ELF-1 (cell line): ENCODE measurements at regions not wholly inside any gene's neighbourhood (a gene's known extent, or its start where the extent isn't known, plus 50 kb on each side); places are given as distances from the start of the nearest gene placed in this dataset.

ENCODE experiments used
- DNase-seq: peaks from one replicate; pipeline ENCODE4 v3.0.0-alpha.2; 2016; ENCODE audit warnings: low read depth, low spot score

- no peak for DNase-seq
Observed at GRCh38 chr6:43984442-43985321, 142.6 kb downstream of the MRPL14 start.

DNA sequence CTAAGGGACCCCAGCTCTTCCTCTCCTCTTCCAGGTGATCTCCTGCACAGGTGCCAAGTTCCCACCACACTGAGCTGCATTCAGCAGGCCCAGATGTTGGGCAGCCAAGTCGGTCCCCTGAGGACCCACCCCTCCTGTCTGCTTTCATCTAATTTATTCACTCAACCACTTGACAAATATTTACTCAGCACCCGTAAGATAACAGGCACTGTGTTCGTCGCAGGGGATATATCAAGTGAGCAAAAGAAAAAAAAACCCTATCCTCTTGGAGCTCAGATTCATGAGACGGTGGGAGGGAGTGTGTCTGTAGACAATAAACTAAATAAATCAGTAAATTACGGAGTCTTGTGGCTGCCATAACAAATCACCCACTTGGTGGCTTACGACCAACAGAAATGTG, 143.6 kb downstream of the MRPL14 start:
- no peak for DNase-seq

GRCh38 chr6:43983191-43983590, 144.1 kb downstream of the MRPL14 start:
- no peak for DNase-seq

GRCh38 chr6:43982084-43982625, 145.1 kb downstream of the MRPL14 start:
- DNase-seq, result no peak

DNA sequence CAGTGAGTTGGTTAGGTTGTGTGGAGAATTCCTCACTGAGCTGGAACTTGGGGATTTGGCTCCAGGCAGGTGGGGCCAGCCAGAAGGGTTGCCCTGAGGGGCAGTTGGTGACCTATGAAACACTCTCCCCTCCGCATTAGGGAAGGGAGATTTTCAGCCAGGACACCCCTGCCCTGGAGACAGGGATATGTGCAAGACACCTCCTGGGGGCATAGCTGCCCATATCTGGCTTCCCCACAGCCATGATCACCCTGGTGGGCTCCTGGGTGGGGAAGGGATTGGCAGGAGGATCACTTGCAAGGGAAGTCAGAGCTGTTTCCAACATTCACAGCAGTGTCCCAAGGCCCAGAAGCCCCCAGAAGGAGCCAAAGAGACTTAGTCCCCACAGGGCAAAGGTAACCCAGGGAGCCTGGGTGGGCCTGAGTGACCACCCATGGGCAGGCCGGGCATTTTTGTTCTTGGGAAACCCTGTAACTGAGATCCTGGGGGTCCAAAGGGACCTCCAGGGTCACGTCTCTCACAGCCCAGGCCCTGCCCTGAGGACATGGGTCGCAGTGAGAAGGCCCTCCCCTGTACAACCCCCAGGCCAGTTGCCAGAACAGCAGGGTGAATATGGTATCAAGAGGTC, 145.8 kb downstream of the MRPL14 start:
- no peak for DNase-seq

DNA sequence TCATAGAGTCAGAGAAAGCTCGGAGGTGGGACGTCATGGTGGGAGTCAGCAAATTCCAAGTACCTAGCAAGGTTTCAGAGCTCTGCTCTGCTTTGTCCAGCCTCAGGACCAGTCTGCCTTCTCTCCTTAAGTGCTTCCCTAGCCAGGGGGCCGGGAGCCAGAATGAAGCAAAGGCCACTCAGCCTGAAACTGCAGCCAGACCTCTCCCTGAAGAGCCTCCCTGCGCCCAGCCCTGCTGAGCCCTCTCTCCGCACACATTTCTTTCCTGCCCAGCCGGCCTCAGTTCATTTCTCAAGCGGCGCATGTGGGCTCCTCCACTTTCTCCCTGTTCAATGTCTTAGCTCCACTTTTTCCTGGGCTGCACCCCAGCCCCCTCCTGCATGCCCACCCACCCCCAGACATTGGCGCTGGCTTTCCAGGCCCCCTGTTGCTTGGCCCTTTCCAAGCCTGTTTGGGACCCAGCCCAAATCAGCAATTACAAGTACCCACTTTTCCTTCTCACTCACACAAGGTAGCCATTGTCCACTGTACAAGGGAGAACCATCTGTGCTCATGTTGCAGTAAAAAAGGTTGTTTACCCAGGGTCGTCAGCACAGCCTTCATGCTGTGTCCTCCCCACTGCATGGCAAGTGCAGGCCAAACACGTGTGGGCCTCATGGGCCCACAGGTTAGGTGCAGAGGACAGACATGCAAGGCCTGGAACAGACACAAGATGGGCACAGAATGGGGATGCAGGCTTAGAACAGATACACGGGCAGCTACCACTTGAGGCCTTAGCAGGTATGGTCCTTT, 147.1 kb downstream of the MRPL14 start:
- DNase-seq, result no peak

- no peak for DNase-seq
Observed at GRCh38 chr6:43979525-43979924, 147.7 kb downstream of the MRPL14 start.

DNA sequence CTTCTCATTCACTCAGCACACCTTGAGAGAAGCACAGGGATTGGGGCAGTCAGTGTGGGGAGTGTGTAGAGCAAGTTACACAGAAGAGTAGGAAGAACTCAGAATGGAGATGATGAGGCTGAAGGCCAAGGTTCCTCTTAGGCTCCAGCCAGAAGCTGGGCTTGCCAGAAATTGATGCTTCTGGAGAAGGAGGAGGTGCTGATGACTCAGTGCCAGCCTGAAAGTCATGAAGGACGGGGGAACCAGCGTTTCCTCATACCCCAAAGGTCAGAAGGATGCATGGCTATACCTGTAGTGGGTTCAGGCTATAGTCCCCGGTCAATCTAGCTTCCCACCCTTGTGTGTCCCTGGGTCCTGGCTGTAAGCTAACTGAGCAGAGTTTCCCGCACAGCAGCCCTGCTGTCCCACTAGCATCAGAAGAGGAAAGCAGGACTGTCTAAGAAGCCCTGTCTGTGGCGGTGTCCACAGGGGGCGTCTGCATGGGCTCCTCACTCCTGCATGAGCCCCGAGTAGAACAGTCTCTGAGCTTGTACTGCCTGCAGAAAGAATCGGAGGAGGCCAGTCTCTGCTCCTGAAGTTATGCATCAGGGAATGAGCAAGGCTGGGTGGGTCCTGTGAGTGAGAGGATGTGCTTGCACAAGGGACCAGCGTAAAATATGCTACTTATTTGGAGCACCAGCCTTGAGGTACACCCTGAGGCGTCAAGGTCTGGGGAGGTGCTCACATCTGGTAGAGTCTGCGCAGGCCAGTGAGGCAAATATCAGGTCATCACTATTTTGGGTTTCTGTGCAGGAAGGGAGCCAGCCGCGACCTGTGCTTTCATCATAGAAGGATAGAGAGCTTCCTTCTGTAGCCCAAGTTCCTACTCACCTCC, 148.5 kb downstream of the MRPL14 start:
- no peak for DNase-seq

DNA sequence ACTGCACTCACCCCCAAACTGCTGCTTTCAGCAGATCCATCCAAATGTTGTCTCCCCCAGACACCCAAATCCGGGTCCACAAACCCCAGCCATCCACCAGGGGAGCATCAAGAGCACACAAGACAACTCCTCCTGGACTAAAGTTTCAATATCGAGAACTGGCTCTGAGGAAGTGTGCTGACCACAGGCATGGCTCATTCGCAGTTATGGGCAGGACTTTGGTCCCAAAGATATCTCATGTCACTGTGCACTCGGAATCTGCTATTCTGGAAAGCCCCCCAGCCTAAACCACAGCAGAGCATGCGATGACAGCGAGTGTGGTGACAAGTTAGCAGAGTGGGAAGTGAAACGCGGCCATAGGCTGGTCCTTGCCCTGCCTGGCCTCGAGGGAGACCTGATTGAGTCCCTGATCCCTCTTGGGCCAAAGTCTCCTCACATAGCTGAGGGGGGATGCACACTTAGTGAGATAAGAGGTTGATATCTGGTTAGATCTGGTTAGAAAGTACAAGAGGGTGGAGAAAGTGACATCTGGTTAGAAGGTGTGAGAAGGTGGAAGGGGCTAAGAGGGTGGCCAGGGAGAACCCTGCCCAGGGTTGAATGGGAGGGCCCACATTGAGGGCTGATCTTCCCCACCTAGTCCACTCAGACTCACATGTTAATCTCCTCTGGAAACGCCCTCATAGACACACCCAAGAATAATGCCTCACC, 149.7 kb downstream of the MRPL14 start:
- no peak for DNase-seq

DNA sequence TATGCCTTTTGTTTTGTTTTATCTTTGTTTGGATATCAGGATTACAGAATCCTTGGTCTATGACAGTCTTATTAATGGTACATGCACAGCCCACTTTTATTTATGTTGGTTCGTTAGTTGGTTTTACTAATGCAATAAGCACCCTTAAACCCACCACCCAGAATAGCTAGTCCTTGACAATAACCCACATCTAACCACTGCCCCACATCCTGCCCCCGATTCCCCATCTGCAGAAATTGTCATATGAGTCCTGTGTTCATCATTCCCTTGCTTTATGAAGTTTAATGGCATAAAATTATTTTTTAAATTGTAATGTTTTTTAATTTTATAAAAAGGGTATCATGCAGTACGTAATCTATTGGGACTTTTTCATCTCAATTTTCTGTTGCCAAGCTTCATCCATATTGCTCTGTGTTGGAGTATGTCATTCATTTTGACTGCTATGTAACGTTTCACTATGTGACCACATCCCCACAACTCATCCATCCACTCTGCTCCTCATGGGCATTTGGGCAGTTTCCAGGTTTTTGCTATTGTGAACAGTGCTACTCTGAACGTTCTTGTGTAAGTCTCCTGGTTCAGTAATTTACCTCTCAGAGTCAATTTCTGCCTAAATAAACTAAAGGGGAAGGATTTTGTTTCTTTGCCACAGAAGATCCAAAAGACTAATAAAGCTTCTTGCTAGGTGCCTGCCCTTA, 150.4 kb downstream of the MRPL14 start:
- DNase-seq, result no peak

DNA sequence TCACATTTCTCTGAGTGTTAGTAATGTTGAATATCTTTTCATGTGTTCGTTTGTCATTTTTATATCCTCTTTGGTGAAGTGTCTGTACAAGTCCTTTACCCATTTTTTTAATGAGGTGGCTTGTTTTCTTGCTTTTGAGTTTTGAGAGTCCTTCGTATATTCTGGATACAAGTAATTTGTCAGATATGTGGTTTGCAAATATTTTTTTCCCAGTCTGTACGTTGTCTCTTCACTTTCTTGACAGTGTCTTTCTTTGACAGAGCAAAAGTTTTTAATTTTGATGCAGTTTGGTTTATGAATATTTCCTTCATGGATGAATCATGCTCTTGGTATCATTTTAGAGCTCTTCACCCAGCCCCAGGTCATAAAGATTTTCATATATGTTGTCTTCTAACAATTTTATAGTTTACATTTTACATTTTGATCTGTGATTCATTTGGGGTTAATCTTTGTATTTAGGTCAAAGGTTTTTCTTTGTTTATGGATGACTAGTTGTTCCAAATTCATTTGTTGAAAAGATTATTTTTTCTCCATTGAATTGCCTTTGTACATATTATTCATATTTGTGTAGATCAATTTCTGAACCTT, 152.5 kb downstream of the MRPL14 start:
- DNase-seq, result no peak

DNA sequence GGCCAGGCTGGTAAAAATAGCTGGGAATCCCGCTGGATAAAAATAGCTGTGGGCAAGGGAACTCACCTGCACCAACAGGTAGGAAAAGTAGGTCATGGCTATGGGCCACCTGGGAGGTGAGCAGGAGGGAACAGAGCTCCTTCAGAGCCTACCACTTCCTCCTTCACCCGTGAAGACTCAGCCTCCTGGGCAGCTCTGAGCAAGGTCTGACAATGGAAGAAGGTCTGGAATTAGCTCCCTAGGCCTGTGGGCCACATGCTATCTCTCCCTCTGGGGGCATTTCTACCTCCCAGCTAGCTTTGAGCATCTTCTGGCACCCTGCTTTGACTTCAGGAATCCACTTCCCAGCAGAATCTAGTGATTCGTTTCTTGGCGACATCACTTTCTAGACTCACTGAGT, 153.9 kb downstream of the MRPL14 start:
- no peak for DNase-seq

DNA sequence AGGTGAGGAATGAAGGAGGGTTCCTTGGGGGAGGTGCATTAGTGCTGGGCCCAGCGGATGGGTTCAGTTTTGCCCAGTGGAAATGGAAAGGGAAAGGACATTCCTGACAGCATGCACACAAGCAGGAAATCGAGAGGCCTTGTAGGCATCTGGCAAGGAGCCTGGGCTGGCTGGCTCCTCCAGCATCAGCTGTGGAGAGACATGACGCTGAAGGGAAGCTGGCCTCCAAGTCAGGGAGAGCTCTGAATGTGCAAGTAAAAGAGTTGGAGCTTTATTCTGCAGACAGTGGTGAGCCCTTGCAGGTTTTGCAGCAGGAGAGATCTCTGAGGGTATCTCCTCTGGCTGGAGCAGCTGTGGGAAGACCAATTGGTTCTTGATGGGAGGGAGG, 154.3 kb downstream of the MRPL14 start:
- DNase-seq, result no peak

- no peak for DNase-seq
Observed at GRCh38 chr6:43972179-43972912, 154.9 kb downstream of the MRPL14 start.

- DNase-seq, result no peak
Observed at GRCh38 chr6:43971776-43972126, 155.5 kb downstream of the MRPL14 start.

DNA sequence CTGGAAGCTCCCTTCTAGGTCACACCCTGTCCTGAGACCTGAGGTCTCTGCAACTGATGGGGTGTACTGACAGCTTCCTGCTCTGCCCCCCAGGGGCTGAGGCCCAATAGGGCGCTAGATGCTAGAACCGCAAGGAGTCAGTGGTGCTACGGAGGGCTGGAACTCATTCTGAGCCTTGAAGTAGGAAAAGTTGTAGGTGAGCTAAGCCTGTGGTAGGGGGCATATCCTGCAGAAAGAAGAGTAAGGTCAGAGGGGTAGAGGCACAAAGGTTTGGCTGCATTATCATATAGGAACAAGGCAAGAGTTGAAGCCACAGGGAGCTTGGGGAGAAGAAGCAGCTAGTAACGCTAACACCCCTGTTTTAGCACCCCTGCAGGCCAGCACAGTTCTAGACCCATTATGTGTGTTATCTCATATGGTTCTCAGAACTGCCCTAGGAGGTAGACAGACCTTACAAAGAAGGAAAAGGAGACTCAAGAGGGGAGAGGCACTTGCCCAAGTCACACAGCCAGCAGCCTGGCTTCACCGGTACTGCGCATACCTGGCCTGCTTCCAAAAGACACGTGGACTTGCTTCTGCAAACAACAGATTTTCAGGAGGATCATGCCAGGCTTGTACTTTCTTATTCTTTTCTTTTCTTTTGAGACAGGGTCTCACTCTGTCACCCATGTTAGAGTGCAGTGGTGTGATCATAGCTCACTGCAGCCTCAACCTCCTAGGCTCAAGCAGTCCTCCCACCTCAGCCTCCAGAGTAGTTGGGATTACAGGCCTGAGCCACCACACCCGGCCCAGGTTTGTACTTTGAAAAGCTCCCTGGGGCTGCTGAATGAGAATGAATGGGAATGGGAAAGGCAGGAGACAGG, 156.1 kb downstream of the MRPL14 start:
- DNase-seq, result no peak

DNA sequence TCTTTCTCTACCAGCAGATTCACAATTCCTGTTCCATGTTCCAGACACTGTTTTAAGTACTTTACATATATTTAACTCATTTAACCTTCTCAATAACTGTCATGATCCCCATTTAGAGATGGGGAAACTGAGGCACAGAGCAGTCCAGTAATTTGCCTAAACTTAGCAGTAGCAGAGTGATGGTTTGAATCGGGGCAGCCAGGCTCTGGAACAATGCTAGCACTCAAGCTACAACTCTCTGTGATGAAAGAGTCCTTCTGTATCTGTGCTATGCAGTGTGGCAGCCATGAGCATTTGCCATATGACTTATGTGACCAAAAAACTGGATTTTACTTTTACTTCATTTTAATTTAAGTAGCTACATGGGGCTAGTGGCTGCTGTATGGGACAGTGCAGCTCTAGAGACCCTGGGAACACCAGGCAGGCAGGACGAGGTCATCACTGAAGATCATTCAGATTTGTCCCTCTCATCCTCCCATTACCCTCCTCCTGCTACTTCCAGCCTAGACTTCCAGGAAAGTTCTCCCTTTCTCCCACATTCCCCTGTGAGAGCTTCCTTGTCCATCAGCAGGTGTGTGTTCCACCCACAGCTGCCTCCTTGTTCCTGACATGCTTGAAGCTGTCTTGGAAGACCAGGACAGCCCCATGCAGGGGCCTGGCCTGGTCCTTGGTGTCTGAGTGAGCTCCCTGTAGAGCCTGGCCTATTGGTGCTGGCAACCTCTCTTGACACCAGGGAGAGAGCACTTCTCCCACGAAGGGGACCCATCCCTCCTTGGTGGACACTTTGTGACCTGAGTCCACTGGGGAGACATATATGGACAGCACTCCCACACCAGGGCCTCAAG, 157.0 kb downstream of the MRPL14 start:
- no peak for DNase-seq
